ENCODE measurements at regions not wholly inside any gene's neighbourhood (a gene's known extent, or its start where the extent isn't known, plus 50 kb on each side); places are given as distances from the start of the nearest gene placed in this dataset.
"Not testable (repeated sequence)": the region's sequence is repeated elsewhere in the genome, so short reads cannot be mapped to it uniquely, and the experiment has no call there.

DNA sequence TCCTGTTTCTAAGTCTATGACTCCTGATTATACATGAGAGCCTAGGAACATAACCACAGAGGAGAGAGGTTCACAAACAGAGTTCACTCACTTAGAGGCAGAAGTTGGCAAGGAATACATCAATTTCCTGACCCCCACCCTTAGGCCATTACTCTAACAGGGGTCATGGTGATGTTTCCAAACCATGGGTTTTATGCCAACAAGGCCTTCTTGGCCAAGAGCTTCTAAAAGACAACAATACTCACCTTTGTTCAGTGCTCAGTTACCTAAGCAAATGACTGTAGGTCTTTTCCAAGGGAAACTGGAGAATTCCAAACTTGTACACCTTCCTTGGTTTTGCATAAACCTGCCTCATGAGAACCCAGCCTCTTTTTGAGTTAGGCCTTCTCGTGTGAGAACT, 52.6 kb downstream of the ERICH4 start:
- no peak for DNase-seq

DNA sequence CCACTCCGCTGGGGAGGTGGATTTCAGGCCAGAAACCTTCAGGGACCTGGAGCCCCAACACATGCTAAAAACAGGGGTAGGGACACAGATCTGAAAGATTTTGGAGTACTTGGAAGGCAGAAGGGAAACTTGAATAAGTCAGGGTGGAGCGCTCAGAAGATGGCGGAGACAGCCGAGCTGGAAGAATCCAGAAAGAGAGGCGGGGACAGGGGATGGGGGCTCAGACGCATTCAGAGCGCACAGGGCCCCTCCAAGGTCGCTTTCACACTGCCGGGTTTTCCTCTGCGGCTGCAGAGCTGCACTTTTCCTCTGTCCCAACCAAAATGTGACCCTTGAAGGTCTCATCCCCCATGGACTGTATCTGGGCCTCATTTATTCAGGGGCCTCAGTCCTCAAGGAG, 56.9 kb downstream of the ERICH4 start:
- no peak for DNase-seq

- DNase-seq = no peak
These were observed 57.5 kb downstream of the ERICH4 start for GRCh38 chr19:41500443-41500842.

- no peak for DNase-seq
These were observed 58.9 kb downstream of the ERICH4 start for GRCh38 chr19:41501854-41502253.

- no peak for DNase-seq
These were observed 62.1 kb downstream of the ERICH4 start for GRCh38 chr19:41505105-41505504.

GRCh38 chr19:41510484-41510883, 65.5 kb upstream of the CEACAM21 start:
- no peak for DNase-seq

- no peak for DNase-seq
These were observed 64.3 kb upstream of the CEACAM21 start for GRCh38 chr19:41511628-41512027.

GRCh38 chr19:41515015-41515652, 60.8 kb upstream of the CEACAM21 start:
- no peak for DNase-seq

GRCh38 chr19:41516292-41517171, 59.4 kb upstream of the CEACAM21 start:
- DNase-seq = not testable (repeated sequence)

DNA sequence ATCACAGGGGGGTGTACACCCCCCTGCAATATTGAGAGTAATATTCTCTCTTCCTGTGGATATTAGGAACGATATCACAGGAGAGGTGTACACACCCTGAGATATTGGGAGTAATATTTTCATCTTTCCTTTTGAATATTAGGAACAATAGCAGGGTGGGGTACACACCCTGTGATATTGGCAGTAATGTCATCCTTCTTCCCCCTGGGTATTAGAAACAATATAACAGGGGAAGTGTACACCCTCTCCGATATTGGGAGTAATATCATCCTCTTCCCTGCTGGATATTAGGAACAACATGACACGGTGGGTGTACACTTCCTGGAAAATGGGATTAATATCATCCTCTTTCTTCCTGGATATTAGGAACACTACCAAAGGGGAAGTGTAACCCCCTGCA, 57.8 kb upstream of the CEACAM21 start:
- DNase-seq = no peak

DNA sequence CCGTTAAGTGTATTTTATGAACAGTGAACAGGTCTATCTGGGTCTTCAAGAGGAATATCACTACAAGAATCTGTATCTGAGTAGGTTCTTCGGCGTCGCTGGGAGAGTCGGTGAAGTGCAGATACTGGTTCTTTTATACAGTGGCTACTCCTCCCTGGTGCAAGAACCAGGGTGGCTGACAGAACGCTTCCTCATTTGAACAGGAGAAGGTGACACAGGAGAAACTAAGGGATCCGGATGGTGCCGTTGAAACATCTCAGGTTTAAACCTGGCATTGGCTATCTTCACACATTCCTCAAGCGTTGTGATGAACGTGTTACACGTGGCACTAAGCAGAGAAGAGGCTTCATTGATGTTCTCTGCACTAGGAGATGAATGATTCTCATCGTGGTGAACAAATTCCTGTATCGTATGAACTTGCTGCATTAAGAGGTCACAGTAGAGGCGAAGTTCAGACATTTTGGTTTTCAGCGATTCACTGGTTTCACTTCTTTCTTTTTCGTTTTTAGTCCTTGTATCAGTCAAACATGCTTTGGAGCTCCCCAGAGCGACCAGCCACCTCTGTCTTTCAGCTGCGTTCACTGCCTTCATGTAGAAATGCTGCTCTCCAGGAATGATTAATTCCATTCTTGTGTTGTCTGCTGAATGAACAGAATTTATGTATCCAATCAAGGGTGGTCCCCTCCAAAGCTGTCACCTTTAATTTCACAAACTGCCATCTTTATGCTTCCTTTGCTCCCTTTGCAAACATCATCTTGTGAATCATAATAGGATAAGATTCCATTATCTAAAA, 54.6 kb upstream of the CEACAM21 start:
- DNase-seq = peak; percentile 37

DNA sequence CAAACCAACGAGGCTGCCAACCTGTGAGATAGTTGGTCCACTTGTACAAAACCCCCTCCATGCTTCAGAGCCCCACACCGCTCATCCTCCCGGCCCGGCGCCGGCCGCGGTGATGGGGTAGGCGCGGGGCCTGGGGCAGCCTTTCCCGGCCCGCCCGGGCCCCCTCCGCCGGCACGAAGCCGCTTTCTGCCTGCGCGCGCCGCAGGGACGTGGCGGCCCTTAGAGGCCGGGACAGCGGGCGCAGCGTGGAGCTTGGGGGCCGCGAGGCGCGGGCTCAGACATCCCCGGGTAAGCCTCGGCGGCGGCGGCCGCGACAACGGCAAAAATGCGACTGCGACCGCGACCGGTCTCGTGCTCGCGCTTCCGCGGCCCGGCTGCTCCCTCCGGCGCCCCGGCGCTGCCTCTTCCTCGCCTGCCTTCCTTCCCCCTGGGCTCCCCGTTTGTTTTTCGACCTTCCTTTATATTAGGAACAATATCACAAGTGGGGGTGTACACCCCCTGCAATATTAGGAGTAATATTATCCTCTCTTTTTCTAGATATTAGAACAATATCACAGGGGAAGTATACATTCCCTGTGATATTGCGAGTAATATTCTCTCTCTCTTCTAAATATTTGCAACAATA, 53.9 kb upstream of the CEACAM21 start:
- peak; percentile 64 for DNase-seq

DNA sequence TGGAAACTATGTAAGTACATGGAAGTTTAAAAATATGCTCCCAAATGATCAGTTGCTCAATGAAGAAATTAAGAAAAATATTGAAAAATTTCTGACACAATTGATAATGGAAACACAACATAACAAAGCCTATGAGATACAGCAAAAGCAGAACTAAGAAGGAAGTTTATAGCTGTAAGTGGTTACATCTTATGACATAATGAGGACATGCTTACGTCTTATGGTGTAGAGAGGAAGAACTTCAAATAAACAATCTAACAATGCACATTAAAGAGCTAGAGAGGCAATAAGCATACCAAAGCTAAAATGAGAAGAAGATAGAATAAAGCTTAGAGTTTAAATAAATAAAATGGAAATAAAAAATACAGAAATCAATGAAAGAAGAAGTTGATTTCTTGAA, 50.0 kb upstream of the CEACAM21 start:
- no peak for DNase-seq

All from eye (tissue), 1 donor.